GM10847 (cell line): ENCODE measurements at regions not wholly inside any gene's neighbourhood (a gene's known extent, or its start where the extent isn't known, plus 50 kb on each side); places are given as distances from the start of the nearest gene placed in this dataset.

ENCODE experiments used
- POLR2A ChIP-seq: IDR thresholded peaks from 2 replicates; pipeline ENCODE4 v1.6.1; 2011; ENCODE audit not compliant: insufficient read length; ENCODE audit errors: extremely low read depth

DNA sequence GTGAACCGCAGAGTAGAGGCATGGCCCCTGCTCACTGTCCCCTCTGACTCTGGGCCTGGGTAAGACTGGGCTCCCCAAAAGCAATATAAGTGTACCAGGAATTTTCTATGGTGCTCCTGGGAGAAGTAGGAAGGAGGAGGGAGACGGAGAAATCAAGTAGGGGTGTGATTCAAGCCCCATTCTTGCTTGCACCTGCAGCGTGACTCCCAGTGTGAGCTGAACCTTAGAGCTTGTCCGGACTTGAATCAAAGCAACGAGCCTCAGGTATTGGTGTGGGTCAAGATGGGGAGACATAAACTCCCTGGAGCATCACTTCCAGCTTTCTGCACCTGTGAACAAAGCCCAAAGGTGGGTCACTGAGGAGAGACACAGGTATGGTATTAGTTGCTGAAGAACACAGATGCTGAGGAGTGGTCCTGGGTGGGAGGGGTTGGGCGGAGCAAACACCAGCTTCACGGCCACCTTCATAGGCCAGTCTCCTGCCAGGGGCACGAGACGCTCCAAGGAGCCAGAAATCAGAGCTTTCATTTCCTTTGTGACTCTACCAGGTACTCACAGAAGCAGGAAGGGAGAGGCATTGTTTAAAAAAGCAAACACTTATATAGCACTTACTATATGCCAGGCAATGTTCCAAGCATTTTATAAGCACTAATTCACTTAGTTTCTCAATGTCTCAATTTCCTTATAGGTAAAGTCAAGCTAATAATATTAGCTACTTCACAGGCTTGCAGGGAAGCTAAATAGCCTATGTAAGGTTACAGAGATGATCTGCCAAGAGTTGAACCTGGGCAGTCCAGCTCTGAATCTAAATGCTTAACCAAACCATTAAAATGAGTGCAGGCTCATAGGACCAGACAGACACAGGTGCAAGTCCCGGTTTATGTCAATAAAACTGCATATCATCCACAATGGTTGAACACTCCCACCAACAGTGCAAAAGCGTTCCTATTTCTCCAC lies 775.3 kb downstream of the UQCRFS1 start:
- TF ChIP-seq POLR2A, result no peak

DNA sequence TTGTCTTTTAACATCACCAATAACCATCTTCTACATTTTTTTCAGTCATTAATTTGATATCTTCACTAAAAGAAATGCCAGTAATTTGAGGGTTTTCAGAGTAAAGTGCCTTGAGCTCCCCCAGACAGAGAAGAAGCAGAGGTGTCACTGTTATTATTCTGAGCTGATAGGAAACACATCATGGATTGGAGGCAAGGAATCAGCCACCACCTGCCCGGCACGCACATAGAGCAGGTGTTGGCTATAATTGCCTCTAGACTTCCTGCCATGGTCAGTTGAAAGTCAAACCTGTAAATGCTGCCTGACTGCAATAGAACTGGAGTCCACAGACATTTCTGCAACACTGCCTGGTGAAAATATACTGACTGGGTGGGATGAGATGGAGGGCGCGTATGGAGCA lies 776.6 kb downstream of the UQCRFS1 start:
- no peak for TF ChIP-seq POLR2A

DNA sequence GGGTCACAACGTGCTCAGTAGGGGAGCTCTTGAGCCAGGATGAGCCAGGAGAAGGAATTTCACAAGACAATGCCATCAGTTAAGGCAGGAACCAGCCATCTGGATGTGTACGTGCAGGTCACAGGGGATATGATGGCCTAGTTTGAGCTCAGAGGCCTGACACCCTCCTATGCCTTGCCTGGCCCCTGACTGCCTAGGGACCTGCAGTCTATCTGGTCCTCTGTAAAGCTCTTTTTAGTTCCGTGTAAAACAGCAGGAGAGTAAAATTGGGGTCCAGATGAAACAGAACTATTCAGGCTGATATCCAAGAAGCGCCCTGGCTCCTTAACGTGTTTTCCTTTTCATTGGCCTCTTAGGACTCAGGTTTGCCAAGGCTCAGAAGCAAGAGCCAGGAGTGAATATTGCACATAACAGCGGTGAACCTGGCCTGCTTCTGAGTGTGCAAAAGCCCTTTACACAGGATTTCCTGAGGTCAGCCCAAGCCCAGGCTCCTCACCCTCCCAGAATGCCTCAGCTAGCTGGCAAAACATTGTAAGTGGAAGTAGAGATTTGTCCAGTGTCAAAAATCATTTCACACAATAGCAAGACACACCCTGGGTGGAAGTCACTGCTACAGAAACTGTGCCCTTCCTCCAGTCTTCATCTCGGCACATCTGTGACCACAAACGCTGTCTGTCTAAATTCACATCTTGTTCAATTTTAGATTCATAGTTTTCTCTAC lies 777.2 kb downstream of the UQCRFS1 start:
- no peak for TF ChIP-seq POLR2A

DNA sequence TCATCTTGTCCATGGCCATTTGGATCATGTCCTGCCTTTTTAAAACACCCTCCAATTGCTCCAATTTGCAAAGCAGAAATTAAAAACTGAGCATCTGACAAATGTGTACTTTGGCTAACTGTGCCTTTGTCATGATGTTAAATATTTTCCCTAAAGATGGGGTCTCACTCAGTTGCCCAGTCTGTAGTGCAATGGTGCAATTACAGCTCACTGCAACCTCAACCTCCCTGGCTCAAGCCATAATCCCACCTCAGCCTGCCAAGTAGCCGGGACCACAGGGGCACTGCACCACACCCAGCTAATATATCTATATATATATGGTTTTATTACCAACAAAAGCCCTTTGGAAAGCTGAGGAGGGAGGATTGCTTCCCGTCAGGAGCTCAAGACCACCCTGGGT lies 782.7 kb downstream of the UQCRFS1 start:
- TF ChIP-seq POLR2A, result no peak

DNA sequence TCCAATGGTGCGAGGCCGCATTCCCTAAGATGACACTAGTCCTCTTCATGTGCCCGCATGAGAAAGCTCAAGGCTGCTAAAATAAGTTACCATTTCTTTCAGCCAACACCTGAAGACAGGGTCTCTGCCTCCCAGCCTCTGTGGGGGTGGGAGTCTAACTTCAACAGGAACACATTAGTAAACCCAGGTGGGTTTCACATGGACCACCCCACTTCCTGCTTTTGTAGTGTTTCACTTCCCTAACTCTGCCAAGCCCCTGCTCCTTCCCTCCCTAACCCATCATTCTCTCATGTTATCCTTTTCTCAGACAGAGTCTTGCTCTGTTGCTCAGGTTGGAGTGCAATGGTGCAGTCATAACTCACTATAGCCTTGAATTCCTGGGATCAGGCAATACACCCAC lies 783.6 kb downstream of the UQCRFS1 start:
- no peak for TF ChIP-seq POLR2A

DNA sequence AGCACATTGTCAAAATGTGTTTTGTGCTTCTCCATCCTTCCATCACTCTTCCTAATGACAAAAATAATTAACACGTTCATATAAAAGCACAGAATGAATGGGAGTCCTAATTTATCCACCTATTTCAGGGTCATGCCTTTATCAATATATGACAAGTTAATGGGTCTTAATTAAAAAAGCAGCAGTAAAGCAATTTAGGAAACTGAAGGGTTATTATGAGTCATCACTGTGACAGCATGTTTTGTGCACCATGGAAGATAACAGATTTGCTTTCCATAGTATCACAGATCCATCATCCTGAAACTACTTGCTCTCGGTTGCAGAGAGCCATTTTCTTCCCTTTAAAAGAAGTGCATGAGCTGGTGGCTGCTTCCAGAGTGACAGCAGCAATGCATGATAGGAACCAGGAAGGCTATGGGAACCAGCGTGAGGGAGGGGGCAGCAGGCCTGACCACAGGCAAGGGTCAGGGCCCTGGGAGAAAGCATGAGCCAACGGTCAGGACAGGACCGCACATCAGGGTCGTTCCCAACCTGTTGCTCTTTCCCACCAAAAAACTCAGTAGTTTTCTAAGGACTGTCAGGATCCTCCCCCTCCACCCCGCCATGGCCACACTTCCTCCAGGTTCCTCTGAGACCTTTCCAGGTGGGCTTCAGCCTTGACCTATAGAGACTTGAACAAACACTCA lies 784.1 kb downstream of the UQCRFS1 start:
- no peak for TF ChIP-seq POLR2A

DNA sequence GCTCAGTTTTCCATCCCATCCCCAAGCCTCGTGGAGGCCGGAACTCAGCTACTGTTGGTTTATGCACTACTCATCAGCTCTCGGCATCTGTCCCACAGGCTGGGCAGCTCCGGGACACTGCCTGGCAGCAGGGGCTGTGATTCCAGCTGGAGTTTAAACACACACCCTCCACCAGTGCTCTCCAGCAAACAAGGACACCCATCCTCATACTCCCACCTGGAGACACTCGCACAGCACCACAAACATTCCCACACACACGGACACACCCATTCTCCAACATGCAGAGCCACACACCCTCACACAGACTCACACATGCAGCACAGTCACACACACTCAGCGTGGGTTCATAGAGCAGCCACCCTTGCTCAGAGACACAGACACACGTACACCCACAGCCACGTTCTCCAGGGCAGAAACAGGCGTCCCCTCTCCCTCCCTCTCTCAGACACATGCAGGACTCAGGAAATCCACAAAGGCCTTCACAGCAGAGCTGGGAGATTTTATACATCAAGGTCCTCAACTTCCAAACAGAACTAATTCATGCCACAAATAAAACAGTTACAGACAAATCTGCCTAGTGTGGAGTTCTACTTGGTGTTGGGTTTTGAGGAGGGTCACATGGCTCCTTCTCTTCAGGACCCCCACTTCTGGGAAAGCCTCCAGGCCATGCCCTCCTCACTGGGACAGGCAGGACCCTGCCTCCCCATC lies 785.4 kb downstream of the UQCRFS1 start:
- no peak for TF ChIP-seq POLR2A

DNA sequence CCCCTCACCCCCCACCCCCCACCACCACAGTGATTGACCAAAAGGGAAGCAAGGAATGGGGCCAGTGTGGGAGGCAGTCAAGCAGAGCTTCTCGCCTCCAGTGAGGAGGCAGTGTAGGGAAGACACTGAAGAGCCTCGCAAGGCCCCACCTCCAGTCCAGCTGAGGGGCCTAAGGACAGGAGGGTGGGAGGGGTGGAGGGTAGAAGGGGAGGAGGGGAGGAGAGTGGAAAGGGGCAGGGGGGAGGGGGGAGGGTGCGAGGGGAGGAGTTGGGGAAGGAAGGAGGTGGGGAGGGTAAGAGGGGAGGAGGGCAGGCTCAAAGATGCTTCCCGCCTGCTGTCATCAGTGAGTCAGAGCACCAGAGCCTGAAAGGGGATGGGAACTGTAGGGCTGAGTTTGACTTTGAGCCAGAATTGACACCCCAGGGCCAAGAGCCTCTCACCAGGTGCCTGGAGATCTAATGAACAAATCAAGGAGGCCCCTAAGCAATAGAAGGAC lies 786.2 kb downstream of the UQCRFS1 start:
- no peak for TF ChIP-seq POLR2A

DNA sequence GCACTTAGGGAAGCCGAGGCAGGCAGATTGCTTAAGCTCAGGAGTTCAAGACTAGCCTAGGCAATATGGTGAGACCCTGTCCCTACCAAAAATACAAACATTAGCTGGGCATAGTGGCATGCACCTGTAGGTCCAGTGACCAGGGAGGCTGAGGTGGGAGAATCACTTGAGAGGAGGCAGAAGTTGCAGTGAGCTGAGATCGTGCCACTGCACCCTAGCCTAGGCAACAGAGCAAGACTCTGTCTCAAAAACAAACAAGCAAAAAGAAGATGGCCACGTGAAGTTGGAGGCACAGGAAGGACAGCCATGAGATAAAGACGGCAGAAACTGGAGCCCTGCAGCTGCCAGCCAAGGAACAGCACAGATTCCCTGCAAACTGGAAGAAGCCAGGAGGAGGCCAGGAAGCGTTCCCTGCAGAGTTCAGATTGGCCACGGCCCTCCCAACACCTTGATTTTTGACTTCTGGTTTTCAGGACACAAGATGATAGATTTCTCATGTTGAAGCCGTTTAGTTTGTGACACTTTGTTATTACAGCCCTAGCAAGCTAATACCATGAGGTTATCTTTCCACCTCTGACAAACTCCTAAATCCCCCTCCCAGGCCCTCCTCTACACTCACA lies 786.7 kb downstream of the UQCRFS1 start:
- no peak for TF ChIP-seq POLR2A

DNA sequence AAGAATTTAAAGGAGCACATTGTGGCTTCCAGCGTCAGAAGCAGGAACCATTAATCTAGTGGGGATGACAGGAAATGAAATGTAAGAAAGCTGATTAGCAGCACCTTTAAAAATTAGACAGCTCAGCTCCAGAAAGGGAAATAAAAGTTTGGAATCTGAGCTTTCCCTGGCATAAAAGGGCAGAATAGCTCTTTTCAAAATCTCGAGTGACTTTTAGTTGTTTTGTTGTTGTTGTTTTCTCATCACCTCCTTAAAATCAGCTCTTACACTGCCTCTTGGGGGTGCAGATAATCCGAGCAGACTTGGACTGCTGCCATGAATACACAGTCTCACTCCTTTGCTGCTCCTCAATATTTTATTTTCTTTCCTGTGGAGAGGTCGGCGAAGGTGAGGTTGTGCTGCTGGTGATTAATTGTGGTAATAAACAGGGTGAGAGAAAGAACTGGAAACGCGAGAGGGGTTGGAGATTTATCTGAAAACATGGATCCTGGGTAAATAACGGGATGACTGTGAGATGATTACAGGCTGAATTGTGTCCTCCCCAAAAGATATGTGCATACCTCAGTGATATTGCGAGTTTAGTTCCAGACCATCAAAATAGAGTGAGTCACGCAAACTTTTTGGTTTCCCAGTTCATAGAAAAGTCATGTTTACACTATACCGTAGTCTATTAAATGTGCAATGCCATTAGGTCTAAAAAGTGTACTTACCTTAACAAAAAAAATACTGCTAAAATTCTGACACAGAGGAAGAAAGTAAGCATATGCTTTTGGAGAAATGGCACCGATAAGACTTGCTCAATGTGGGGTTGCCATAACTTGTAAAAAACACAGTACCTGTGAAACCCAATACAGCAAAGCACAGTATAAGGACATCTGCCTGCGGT lies 787.7 kb downstream of the UQCRFS1 start:
- no peak for TF ChIP-seq POLR2A

DNA sequence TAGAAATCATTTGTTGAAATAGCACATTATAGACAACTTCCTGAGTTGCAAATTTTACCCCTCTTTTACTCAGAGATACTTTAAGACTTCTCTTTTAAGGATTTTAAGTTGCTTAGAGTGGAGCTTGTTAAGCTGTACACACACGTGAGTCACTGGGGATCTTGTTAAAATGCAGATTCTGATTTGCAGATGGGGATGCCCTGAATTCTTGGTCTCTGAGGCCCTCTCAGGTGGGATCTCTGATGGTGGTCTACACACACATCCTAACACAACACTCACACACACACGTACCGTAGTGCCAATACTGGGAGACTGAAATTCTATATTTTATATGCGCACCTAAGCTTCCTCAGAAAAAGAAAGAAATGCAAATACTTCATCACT lies 788.3 kb downstream of the UQCRFS1 start:
- no peak for TF ChIP-seq POLR2A

DNA sequence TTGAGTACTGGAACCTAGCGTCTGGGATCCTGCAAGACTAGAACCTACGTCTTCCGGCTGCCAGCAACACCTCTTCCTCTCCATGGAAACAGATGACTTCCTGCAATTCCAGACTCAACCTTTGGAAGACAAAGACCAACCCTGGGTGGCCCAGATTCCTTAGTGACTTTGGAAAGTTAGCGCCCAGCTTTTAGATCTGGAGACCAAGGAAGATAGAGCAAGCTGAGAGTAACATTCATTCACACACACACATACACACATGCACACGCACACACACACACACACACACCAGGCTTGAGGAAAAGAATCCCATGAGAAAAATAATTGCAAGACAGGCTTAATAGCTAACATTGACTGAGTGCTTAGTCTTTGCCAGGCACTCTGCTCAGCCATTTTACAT lies 788.9 kb downstream of the UQCRFS1 start:
- TF ChIP-seq POLR2A, result no peak

DNA sequence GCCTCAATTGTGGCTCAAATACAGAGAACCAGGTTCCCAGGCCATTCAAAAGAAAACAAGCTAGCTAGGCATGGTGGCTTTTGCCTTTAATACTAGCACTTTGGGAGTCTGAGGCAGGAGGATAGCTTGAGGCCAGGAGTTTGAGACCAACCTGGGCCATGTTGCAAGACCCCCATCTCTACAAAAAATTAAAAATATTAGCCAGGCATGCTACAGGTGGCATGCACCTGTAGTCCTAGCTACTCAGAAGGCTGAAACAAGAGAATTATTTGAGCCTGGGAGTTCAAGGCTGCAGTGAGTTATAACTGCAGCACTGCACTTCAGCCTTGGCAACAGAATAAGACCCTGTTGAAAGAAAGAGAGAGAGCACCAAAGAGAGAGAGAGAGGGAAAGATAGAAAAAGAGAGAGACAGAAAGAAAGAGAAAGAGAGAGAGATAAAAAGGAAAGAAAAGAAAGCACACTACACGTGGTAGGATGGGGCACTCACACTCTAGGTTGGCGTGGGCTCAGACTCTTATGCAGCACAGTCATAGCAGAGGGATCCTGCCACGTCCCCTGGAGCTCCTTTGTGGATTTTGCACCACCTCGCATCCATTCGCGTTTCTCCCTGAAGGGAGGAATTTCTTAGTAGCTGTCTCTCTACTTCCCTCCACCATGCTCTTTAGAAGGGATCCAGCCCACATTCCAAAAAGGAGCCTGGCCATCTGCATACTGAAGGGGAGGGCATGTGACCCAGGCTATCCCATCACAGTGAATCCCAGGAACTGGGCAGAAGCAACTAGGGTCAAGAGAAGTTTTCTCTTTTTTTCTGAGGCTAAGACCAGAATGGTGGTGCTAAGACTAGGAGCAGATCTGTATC lies 789.9 kb downstream of the UQCRFS1 start:
- no peak for TF ChIP-seq POLR2A

DNA sequence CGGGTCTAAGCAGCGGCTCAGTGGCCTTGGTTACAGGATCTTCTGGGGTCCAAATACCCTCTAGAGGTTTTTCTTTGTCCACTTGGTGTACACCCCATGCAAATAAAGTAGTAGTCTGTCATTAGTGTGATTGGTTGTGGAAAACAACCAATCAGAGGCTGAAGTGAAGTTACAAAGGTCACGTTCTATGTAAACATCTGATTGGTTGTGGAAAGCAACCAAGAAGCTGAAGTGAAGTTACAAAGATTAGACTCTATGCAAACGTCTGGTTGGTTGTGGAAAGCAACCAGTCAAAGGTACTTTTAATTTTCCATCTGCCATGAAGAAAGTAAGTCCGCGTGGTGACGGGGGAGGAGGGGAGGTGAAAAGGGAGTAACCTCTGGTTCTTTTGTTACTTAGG lies 790.9 kb downstream of the UQCRFS1 start:
- no peak for TF ChIP-seq POLR2A
